ENCODE measurements at regions not wholly inside any gene's neighbourhood (a gene's known extent, or its start where the extent isn't known, plus 50 kb on each side); places are given as distances from the start of the nearest gene placed in this dataset.

GRCh38 chr16:64047878-64048277, 1074.0 kb downstream of the CDH11 start:
- Mint-ChIP-seq H3K9me3 (peaks cover 26% of the 10 kb centered on the region), H3K4me1 (ENCODE audit: low read depth) (no peaks in the 10 kb centered on the region), H3K4me3 (no peak overlapping the region), H3K27ac (no peak overlapping the region), H3K27me3 (no peaks in the 10 kb centered on the region), H3K36me3 (no peaks in the 10 kb centered on the region)
- ChIA-PET POLR2A (no interaction called here), CTCF (no interaction called here)
- DNase-seq, result no peak
- intact Hi-C loops (cut with micrococcal nuclease), result no loop called here

DNA sequence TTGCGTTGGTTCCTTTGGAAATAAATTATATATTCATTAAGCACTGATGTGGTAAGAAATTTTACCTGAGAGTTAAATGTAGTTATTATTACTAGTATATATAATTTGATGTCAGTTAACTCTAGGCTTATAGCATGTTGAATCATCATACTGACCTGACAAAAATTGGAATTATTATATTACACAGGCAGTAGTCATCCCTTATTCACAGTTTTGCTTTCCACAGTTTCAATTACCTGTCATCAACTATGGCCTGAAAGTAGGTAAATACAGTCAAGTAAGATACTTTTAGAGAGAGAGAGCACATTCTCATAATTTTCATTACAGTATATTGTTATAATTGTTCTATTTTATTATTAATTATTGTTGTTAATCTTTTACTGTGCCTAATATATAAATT, 1074.7 kb downstream of the CDH11 start:
- Mint-ChIP-seq H3K4me1 (ENCODE audit: low read depth) (no peaks in the 10 kb centered on the region), H3K4me3 (no peak overlapping the region), H3K9me3 (peaks cover 26% of the 10 kb centered on the region), H3K27me3 (no peaks in the 10 kb centered on the region), H3K27ac (no peak overlapping the region), H3K36me3 (no peaks in the 10 kb centered on the region)
- no peak for DNase-seq
- intact Hi-C loops (cut with micrococcal nuclease), result no loop called here
- ChIA-PET CTCF (no interaction called here), POLR2A (no interaction called here)

GRCh38 chr16:64035337-64035736, 1086.5 kb downstream of the CDH11 start:
- CTCF ChIA-PET, result no interaction called here
- no peak for DNase-seq
- peaks cover 26% of the 10 kb centered on the region for H3K9me3 Mint-ChIP-seq
- no peaks in the 10 kb centered on the region for H3K27me3 Mint-ChIP-seq
- POLR2A ChIA-PET, result no interaction called here
- H3K27ac Mint-ChIP-seq, result no peak overlapping the region
- H3K4me3 Mint-ChIP-seq, result no peak overlapping the region
- intact Hi-C loops (cut with micrococcal nuclease), result no loop called here
- H3K4me1 Mint-ChIP-seq (ENCODE audit: low read depth), result no peaks in the 10 kb centered on the region
- no peaks in the 10 kb centered on the region for H3K36me3 Mint-ChIP-seq

DNA sequence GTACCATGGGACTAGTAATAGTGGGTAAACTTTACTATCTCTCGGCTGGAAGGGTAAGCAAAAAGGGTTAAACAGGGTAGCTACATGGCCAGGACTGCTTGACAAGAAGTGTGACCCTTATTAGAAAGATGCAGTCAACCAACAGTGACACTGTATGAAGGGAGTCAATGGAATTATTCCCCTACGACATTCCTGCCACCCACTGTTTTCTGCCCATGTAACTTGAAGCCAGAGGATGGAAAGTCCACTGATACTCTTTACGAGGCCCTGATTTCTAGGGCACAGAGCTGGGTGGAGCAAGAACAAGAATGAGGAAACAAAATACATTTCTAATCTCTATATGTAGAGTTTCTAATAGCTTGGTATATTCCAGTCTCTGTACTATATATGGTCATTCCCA, 1102.5 kb downstream of the CDH11 start:
- H3K9me3 Mint-ChIP-seq, result peaks cover 24% of the 10 kb centered on the region

DNA sequence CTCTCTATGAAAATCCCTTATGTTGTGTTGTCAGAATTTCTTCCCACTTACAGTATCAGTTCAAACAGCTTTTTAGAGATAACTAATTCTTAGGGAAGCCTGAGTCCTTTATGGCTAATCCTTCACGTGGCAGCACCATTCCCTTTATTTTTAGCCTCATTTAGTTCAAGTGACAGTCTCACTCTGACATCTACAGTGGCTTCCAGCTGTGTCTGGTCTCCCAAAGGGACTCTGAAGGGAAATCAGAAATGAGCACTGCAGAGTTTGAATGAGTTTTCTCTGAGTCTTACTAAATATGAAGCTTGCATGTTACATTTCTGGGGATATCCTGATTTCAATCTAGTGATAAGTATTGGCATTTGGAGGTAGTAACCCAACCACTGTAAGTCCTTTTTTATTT, 1104.1 kb downstream of the CDH11 start:
- Mint-ChIP-seq H3K9me3 (peaks cover 28% of the 10 kb centered on the region), H3K27me3 (no peaks in the 10 kb centered on the region), H3K4me3 (no peak overlapping the region), H3K27ac (no peak overlapping the region), H3K36me3 (no peaks in the 10 kb centered on the region), H3K4me1 (ENCODE audit: low read depth) (no peaks in the 10 kb centered on the region)
- intact Hi-C loops (cut with micrococcal nuclease), result no loop called here
- CTCF ChIA-PET, result no interaction called here
- POLR2A ChIA-PET, result no interaction called here
- no peak for DNase-seq

More for the DNA sequence above, 1102.5 kb downstream of the CDH11 start:
- CTCF ChIA-PET, result no interaction called here
- no peak overlapping the region for H3K4me3 Mint-ChIP-seq
- no peaks in the 10 kb centered on the region for H3K36me3 Mint-ChIP-seq
- no peak overlapping the region for H3K27ac Mint-ChIP-seq
- POLR2A ChIA-PET, result no interaction called here
- intact Hi-C loops (cut with micrococcal nuclease), result no loop called here
- no peak for DNase-seq
- no peaks in the 10 kb centered on the region for H3K4me1 Mint-ChIP-seq (ENCODE audit: low read depth)
- no peaks in the 10 kb centered on the region for H3K27me3 Mint-ChIP-seq

DNA sequence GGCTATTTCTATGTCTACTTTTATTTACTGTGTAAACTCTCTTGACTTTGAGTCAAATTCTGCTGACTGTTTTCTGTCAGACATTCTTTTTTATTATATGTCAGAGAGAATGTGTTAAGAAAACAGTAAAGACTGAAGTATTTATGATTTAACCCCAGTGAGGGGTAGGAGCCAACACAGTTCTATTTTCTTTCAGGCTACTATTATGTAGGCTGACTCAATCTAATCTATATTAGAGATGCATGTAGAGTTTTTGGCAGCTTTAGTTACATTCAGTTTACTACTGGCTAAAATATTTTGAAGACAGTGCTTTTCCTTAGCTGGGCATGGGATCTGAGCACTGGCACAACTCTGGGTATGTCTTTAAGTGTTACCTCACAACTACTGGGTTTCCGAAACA, 1108.0 kb downstream of the CDH11 start:
- H3K27ac Mint-ChIP-seq, result no peak overlapping the region
- ChIA-PET POLR2A (no interaction called here), CTCF (no interaction called here)
- no peaks in the 10 kb centered on the region for H3K27me3 Mint-ChIP-seq
- no peaks in the 10 kb centered on the region for H3K4me1 Mint-ChIP-seq (ENCODE audit: low read depth)
- DNase-seq, result no peak
- no peak overlapping the region for H3K4me3 Mint-ChIP-seq
- no peaks in the 10 kb centered on the region for H3K36me3 Mint-ChIP-seq
- intact Hi-C loops (cut with micrococcal nuclease), result no loop called here
- H3K9me3 Mint-ChIP-seq, result peaks cover 41% of the 10 kb centered on the region

DNA sequence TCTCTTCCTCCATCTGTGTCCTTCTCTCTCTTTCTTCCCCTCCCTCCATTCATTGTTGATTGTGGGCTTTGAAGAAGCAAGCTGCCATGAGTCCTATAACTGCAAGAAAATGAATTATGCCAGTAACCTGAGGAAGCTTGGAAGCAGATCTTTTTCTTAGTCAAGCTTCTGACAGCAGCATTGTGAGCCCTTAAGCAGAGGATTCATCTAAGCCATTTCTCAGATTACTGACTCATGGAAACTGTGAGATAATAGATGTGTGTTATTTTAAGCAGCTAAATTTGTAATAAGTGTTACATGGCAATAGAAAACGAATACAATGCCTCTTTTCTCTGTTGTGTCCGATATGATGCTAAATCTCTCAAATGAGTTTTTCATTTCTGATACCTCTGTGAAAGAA, 1109.7 kb downstream of the CDH11 start:
- H3K27me3 Mint-ChIP-seq, result no peaks in the 10 kb centered on the region
- no peak overlapping the region for H3K27ac Mint-ChIP-seq
- no peak overlapping the region for H3K4me3 Mint-ChIP-seq
- no peaks in the 10 kb centered on the region for H3K4me1 Mint-ChIP-seq (ENCODE audit: low read depth)
- H3K9me3 Mint-ChIP-seq, result peaks cover 41% of the 10 kb centered on the region
- no peak for DNase-seq
- intact Hi-C loops (cut with micrococcal nuclease), result no loop called here
- ChIA-PET CTCF (no interaction called here), POLR2A (no interaction called here)
- no peaks in the 10 kb centered on the region for H3K36me3 Mint-ChIP-seq

- Mint-ChIP-seq H3K4me3 (no peak overlapping the region), H3K36me3 (no peaks in the 10 kb centered on the region), H3K9me3 (peaks cover 36% of the 10 kb centered on the region), H3K4me1 (ENCODE audit: low read depth) (no peaks in the 10 kb centered on the region), H3K27me3 (no peaks in the 10 kb centered on the region), H3K27ac (no peak overlapping the region)
- intact Hi-C loops (cut with micrococcal nuclease), result no loop called here
- ChIA-PET POLR2A (no interaction called here), CTCF (no interaction called here)
- no peak for DNase-seq
These were observed 1110.2 kb downstream of the CDH11 start for GRCh38 chr16:64011650-64012049.

DNA sequence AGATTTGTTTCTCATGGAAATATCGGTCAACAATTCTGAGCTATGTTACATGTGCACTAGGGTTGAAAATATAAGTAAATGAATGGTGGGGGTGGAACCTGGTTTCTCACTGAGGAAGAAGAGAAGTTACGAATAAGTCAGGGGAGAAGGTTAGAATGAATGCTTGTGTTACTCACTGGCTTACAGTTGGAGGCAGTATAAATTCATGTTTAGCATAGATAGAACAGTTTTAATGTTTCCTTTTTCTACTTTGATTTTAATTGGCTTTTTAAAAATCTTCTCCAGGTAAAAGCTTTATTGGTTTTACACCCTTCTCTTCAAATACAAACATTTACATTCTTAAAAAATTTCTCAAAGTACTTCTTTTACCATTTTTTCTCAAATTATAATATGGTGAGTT, 1113.7 kb downstream of the CDH11 start:
- POLR2A ChIA-PET, result no interaction called here
- intact Hi-C loops (cut with micrococcal nuclease), result no loop called here
- H3K9me3 Mint-ChIP-seq, result peaks cover 36% of the 10 kb centered on the region
- H3K36me3 Mint-ChIP-seq, result no peaks in the 10 kb centered on the region
- no peaks in the 10 kb centered on the region for H3K4me1 Mint-ChIP-seq (ENCODE audit: low read depth)
- no peaks in the 10 kb centered on the region for H3K27me3 Mint-ChIP-seq
- CTCF ChIA-PET, result no interaction called here
- H3K27ac Mint-ChIP-seq, result no peak overlapping the region
- no peak overlapping the region for H3K4me3 Mint-ChIP-seq
- no peak for DNase-seq

GRCh38 chr16:64004116-64004515, 1117.7 kb downstream of the CDH11 start:
- no peaks in the 10 kb centered on the region for H3K27me3 Mint-ChIP-seq
- H3K27ac Mint-ChIP-seq, result no peak overlapping the region
- peaks cover 24% of the 10 kb centered on the region for H3K9me3 Mint-ChIP-seq
- H3K36me3 Mint-ChIP-seq, result no peaks in the 10 kb centered on the region
- DNase-seq, result no peak
- H3K4me1 Mint-ChIP-seq (ENCODE audit: low read depth), result no peaks in the 10 kb centered on the region
- CTCF ChIA-PET, result no interaction called here
- POLR2A ChIA-PET, result no interaction called here
- intact Hi-C loops (cut with micrococcal nuclease), result no loop called here
- H3K4me3 Mint-ChIP-seq, result no peak overlapping the region

GRCh38 chr16:63995025-63995424, 1126.8 kb downstream of the CDH11 start:
- no peak for DNase-seq
- POLR2A ChIA-PET, result no interaction called here
- CTCF ChIA-PET, result no interaction called here
- intact Hi-C loops (cut with micrococcal nuclease), result no loop called here
- Mint-ChIP-seq H3K4me1 (ENCODE audit: low read depth) (no peaks in the 10 kb centered on the region), H3K27me3 (no peaks in the 10 kb centered on the region), H3K4me3 (no peak overlapping the region), H3K27ac (no peak overlapping the region), H3K36me3 (no peaks in the 10 kb centered on the region), H3K9me3 (peaks cover 21% of the 10 kb centered on the region)

DNA sequence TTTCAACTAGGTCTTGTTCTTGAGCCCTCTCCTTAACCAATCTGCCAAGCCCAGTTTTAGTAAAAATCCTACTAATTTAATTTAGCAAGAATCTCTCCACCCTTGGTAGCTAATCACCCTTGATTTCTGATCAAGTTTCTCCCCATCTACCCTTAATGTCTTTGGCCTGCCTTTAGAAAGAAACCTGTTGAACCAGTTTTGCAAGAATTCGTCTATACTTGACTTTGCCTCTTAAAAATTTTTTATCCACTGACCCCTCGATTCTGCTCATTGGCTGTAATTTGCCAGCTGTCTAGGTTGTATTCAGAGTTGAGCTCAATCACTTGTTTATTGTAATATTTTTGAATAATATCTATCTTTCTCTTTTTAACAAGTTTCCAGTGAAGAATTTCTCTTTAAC, 1138.5 kb downstream of the CDH11 start:
- no peaks in the 10 kb centered on the region for H3K27me3 Mint-ChIP-seq

GRCh38 chr16:63982741-63983140, 1139.1 kb downstream of the CDH11 start:
- intact Hi-C loops (cut with micrococcal nuclease), result no loop called here
- H3K9me3 Mint-ChIP-seq, result peaks cover 42% of the 10 kb centered on the region
- H3K4me3 Mint-ChIP-seq, result no peak overlapping the region
- POLR2A ChIA-PET, result no interaction called here
- no peak for DNase-seq
- H3K4me1 Mint-ChIP-seq (ENCODE audit: low read depth), result no peaks in the 10 kb centered on the region
- CTCF ChIA-PET, result no interaction called here
- no peaks in the 10 kb centered on the region for H3K27me3 Mint-ChIP-seq
- peaks cover 2% of the 10 kb centered on the region for H3K36me3 Mint-ChIP-seq
- H3K27ac Mint-ChIP-seq, result no peak overlapping the region

More for the DNA sequence above, 1138.5 kb downstream of the CDH11 start:
- CTCF ChIA-PET, result no interaction called here
- POLR2A ChIA-PET, result no interaction called here
- DNase-seq, result no peak
- Mint-ChIP-seq H3K36me3 (peaks cover 2% of the 10 kb centered on the region), H3K27ac (no peak overlapping the region), H3K9me3 (peaks cover 40% of the 10 kb centered on the region), H3K4me1 (ENCODE audit: low read depth) (no peaks in the 10 kb centered on the region), H3K4me3 (no peak overlapping the region)
- intact Hi-C loops (cut with micrococcal nuclease), result no loop called here

GRCh38 chr16:63982110-63982509, 1139.8 kb downstream of the CDH11 start:
- CTCF ChIA-PET, result no interaction called here
- H3K4me3 Mint-ChIP-seq, result no peak overlapping the region
- H3K9me3 Mint-ChIP-seq, result peaks cover 38% of the 10 kb centered on the region
- H3K27me3 Mint-ChIP-seq, result no peaks in the 10 kb centered on the region
- DNase-seq, result no peak
- intact Hi-C loops (cut with micrococcal nuclease), result no loop called here
- peaks cover 2% of the 10 kb centered on the region for H3K36me3 Mint-ChIP-seq
- H3K27ac Mint-ChIP-seq, result no peak overlapping the region
- no peaks in the 10 kb centered on the region for H3K4me1 Mint-ChIP-seq (ENCODE audit: low read depth)
- POLR2A ChIA-PET, result no interaction called here
